IPS-18c (cell line): ENCODE measurements at regions not wholly inside any gene's neighbourhood (a gene's known extent, or its start where the extent isn't known, plus 50 kb on each side); places are given as distances from the start of the nearest gene placed in this dataset.

ENCODE experiments used
- H3K4me3 ChIP-seq: 2 replicates; pipeline ENCODE4 v1.7.0; 2013; ENCODE audit warnings: low read depth, mild to moderate bottlenecking, low read length, moderate library complexity; ENCODE audit not compliant: insufficient read depth
- H3K9me3 ChIP-seq: one replicate; pipeline ENCODE4 v1.6.1; 2013; ENCODE audit warnings: mild to moderate bottlenecking, low read length, moderate library complexity; ENCODE audit not compliant: control insufficient read depth, insufficient read depth

DNA sequence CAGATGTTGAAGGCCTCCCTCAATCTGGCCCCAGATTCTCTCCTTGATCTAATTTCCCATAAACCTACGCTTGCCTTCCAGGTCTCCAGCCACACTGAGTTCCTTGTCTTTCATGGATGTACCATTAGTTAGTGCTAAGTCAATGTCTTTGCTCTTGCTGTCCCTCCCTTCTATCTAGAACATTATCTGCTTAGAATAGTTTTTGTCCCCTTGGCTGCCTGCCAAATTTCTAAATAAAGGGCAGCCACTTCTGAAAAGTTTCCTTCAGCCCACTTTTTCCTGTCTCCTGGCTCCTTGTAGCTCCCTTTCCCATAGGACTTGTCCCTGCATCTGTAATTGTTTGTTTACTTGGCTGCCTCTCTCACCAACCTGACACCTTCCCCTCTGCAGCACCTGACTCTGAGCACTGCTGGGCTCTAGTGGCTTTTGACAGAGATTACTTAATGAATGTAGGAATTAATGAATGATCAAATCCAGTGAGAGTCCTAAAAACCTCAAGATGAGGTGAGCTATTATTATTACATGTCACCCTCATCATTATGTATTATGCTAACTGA, 58.3 kb downstream of the CXCL12 start:
- H3K9me3 ChIP-seq, result no peaks in the 10 kb centered on the region
- H3K4me3 ChIP-seq, result no peak overlapping the region

DNA sequence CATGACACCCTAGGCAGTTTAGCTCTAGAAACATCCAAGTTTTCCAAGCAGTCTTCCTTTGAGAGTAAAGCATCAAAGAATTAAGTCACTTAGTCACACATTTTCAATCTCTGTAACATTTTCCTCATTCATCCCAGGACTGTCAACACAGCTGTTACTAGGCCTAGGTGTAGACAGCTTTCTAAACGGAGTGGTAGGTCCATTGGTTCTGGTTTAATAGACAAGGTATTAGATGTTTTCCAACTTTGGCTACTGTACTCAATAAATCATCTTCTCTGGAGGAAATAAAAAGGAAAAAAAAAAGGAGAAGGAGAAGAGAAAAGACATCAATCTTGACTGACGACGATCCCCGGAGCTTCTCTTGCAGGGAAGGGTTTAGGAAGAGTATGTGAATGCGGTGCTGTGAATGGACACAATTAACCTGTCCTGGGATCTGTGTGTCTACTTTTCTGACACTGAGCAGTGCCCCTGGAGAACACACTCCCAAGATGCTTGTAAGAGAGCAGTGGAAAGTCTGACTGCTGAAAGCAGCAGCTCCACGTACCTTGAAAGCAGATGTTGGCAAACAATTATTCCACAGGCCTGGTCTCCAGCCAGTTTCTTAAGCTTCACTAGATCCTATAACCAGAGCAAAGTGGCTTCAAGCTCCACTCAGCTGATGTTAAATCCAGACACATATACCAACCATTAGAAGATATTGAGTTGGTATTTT, 59.1 kb downstream of the CXCL12 start:
- H3K9me3 ChIP-seq, result no peaks in the 10 kb centered on the region
- H3K4me3 ChIP-seq, result no peak overlapping the region

DNA sequence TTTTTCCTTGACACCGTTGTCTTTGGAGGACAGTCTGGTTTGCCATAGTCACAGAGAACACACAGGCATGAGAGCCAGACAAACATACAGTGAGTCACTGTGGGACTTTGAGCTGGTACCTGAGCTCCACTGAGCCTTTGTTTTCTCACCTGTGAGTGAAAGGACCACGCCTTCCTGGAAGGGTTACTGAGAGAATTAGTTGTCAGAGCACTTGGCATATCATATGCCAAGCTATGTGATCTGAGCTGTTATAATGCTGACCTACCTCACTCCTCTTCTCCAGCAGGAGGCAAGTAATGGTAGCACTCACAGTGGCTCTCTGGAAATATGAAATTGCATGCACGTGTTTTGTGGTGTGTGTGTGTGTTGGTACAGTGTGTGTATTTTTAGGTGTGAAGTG, 59.7 kb downstream of the CXCL12 start:
- H3K4me3 ChIP-seq, result no peak overlapping the region

DNA sequence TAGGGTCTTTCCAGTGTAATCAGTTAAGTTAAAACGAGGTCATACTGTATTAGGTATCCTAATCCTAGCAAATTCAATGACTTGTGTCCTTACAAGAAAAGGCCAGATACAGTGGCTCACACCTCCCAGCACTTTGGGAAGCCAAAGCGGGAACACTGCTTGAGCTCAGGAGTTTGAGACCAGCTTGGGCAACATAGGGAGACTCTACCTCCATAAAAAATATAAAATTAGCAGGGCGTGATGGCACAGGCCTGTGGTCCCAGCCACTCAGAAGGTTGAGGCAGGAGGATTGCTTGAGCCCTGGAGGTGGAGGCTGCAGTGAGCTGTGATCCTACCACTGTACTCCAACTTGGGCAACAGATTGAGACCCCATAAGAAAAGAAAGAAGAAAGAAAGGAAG, 61.1 kb downstream of the CXCL12 start:
- no peaks in the 10 kb centered on the region for H3K9me3 ChIP-seq
- H3K4me3 ChIP-seq, result no peak overlapping the region

More for the DNA sequence above, 59.7 kb downstream of the CXCL12 start:
- H3K9me3 ChIP-seq, result no peaks in the 10 kb centered on the region

DNA sequence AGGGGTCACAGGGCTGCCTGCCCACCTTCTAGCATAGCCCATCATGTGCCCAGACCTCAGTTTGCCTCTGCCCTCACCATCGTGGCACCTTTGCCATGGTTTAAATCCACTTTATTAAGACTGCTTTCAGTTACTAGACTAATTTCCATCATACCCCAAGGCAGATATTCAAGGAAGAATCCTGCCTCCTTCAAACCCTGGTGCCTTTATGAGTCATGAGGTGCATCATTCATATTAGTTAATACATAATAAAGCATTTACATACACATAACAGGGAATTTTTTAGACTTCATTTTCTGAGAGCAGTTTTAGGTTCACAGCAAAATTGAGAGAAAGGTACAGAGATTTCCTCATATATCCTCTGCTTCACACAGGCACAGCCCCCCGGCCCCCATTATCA, 62.8 kb downstream of the CXCL12 start:
- no peak overlapping the region for H3K4me3 ChIP-seq
- no peaks in the 10 kb centered on the region for H3K9me3 ChIP-seq

DNA sequence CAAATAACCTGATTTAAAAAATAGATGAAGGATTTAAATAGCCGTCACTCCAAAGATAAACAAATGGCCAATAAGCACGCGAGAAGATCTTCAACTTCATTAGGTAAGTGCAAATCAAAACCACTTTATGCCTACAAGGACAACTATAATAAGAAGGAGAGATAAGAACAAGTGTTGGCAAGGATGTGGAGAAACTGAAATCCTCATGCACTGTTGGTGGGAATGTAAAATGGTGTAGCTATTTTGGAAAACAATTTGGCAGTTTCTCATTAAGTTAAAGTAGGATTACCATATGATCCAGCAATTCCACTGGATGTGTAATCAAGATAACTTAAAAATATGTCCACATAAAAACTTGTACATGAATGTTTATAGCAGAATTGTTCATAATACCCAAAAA, 64.1 kb downstream of the CXCL12 start:
- H3K9me3 ChIP-seq, result no peaks in the 10 kb centered on the region
- H3K4me3 ChIP-seq, result no peak overlapping the region

DNA sequence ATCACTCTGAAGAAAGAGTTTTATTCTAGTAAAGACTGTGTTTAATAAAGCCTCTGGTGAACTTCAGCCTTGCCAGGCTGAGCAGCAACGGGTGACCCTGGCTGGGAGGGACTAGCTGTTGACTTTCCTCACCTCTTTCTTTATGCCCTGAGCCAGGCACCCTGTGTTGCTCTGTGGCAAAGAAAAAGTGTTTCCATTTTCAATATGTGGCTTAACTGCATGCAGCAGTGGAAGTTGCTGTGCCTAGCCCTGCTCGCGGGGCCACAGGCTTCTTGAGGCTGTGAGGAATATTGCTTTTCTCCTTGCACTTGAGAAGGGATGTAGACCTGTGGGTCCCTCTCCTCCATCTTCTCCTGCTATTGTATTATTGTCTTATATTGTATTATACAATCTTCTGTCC, 67.0 kb downstream of the CXCL12 start:
- no peaks in the 10 kb centered on the region for H3K9me3 ChIP-seq
- no peak overlapping the region for H3K4me3 ChIP-seq

DNA sequence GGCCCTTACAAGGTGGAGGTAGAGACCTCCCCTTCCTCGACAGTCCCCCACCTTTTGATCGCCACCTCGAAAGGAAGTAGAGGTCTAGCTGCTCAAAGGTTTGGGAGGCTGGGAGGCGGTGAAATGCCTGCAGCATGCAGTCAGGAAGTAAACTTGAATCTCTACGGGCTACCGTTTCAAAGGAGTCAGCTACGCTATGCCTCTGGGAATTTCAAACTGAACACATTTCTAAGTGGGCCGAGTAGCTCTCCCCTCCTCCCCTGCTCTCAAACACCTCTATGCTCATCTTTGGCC, 68.0 kb downstream of the CXCL12 start:
- Histone ChIP-seq H3K9me3 (no peaks in the 10 kb centered on the region), H3K4me3 (no peak overlapping the region)

DNA sequence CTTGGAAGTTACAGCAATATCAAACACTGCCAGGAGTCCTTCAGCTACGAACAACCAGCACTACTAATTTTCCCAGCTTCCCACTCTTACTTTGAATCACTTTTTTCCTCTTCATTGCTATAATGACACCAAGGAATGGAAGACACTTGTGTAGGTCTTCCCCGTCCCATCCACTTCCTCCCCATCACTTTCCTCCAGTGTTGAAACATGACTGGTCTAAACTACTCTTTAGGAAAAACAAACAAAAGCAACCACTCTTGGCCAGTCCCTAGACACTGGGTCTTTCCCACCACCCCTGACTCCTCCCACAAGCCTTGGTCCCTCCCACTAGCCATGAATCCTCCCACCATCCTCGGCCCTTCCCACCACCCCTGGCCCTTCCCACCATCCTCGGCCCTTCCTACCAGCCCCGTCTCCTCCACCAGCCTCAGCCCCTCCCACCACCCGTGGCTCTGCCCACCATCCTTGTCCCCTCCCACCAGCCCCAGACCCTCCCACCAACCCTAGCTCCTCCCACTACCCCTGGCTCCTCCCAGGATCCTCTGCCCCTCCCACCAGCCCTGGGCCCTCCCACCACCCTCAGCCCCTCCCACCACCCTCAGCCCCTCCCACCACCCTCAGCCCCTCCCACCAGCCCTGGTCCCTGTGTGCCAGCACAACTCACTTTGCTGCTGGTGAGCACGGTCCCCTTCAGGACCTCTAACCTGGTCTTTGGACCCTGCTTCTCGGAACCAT, 68.5 kb downstream of the CXCL12 start:
- H3K9me3 ChIP-seq, result no peaks in the 10 kb centered on the region
- no peak overlapping the region for H3K4me3 ChIP-seq

DNA sequence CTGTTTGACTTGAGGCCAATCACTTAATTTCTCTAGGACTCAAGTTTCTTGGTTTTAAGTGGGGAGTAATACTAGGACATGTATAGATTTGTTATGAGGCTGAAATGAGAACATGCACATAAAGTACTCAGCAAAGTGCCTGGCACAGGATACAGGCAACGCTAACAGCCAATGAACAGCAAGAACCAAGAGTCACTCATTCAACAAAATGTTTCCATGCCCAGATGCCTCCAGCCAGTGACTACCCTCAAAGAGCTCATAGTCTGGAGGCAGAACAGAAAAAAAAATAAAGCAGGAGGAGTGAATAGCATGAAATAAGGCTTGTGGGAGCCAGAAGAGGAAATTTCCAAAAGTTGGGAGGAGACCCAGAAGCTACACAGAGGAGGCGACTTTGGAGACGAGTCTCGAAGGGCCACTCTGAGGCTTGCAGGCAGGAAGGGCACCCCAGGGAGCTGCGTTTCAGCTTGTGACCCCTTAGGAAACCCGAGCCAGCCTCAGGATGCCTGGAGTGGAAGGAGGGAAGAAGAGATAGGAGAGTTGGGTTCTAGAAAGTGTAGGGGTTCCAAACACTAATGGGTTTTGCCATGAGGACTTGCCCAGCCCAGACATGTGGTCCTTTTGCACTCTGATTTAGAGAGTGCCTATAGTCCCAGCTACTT, 70.0 kb downstream of the CXCL12 start:
- Histone ChIP-seq H3K4me3 (no peak overlapping the region), H3K9me3 (no peaks in the 10 kb centered on the region)

DNA sequence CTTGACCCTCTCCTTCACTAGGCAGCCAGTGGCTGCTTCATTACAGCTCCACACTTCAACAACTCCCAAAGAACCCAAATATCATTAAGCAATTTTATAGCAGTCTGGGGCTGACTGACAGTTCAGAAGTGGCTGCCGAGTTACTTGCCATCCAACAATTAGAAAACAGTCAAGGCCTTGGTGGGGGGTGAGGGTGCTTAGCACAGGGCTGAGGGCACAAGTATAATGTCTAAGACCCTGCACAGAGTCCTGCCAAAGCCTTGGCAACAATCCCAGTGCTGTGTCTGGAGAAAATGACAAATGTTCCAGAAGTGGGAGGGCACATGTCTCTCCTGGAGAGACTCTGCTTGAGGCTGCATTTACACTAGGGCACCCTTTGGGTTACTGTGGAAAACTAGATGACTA, 71.1 kb downstream of the CXCL12 start:
- Histone ChIP-seq H3K9me3 (no peaks in the 10 kb centered on the region), H3K4me3 (no peak overlapping the region)

DNA sequence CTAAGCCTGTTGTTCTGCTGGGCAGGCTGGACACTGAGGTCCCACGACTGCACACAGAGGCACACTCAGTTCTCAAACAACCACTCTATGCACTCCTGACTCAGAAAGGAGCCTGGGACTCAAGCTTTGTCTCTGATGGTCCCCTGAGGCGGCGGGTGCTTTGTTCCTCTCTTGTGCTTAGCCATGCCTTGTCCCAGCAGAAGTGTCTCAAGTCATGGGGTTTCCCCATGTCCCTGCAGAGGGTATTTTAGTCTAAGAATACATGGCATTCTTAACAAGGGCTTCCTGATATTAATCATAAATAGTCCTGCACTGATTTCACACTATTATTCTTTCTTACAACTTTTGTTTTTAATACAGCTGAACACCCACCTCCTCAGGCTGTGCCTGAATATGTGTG, 72.5 kb downstream of the CXCL12 start:
- H3K4me3 ChIP-seq, result no peak overlapping the region
- H3K9me3 ChIP-seq, result no peaks in the 10 kb centered on the region

DNA sequence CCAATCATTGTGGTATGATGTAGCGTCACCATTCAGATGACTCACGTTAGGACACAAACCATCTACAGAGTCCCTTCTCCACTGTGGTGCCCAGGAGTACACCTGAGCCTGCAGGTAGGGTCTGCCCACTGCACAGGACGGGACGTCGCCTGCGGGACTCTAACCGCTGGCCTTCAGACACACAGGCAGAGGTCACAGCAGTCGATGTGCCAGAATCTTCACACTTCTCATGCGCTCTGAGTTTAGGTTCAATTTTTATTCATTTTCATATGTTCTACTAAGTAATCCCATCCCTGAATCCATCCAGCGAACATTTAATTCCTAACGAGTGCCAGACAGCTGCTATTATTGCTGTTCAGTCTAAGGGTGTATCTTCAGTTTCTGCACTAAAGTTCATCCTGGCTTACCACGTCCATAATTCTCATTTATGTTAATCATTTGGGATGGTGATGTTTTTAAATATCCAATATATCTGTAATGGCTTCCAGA, 73.3 kb downstream of the CXCL12 start:
- H3K4me3 ChIP-seq, result no peak overlapping the region

DNA sequence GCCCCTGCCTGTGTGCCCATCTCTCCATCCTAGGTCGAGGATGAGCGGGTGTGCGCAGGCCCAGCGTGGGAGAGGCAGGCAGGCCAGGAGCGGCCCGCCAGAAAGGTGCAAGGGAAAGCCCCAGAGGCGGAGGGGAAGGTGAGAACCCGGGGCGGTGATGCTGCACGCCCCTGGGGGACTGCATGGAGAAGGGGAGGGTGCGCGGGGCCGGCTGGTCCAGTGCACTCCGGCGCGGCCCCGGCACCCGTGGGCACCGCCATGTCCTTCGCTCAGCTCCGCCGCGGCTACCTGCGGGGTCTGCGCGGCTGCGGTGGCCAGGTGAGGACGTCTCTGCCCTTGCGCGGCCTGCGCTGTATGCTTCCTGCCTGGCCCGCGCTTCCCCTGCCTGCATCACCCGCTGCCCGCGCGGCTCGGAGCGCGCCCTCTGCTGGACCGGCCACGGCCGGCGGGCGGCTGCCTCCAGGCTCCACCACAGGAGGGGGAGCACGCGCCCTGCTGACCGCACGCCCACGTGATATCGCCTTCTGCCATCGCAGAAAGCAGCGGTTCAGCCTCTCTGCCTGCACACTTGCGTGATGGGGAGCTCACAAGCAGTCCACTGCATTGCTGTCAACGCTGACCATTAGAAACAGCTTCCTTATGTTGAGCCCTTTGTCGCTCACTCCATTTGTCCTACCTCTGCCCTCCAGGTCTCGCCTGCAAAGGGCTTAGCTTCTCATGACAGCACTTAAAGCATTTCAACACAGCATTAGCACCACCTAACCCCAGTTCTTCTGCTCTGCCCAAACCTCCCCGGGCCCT, 73.9 kb downstream of the CXCL12 start:
- no peaks in the 10 kb centered on the region for H3K9me3 ChIP-seq
- H3K4me3 ChIP-seq, result no peak overlapping the region; the same call in 1 of the 2 replicates

More for the DNA sequence above, 73.3 kb downstream of the CXCL12 start:
- H3K9me3 ChIP-seq, result no peaks in the 10 kb centered on the region

DNA sequence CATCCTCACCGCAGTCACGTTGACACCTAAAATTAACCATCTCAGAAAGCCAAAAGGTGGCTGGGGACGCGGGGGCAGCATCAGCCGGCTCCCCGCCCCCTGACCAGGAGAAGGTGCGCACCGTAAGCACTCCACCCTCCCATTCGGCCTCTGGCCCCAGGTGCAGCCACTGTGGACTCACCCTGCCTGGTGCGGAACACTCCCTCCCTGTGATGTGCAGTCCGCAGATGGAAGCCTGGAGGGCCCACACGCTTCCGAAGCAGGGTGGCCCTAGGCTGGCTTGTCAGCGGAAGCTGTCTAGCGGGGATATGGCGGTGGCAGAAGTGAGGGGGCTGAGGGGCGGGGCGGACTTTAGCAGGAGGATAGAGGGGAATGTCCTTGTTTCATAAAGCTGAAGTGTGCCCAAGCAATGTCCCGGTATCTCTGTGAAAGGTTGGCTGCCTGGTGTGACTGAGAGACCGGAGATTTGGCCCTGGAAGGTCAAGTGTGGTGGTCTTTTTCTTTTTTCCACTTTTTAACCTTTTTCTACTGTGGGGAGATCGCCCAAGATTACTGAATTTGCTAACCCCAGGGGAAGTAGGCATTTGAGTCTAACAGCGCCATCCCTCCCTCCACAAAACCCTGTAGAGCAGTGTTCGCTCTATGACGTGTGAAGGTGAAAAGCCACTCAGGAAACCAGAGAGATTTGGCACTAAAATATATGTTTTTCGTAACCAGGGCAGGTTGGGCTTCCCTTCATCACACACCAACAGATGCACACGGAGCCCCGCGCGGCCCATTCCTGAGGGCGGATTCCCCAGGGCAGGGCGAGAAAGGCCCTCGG, 74.7 kb downstream of the CXCL12 start:
- H3K9me3 ChIP-seq, result no peaks in the 10 kb centered on the region
- no peak overlapping the region for H3K4me3 ChIP-seq

DNA sequence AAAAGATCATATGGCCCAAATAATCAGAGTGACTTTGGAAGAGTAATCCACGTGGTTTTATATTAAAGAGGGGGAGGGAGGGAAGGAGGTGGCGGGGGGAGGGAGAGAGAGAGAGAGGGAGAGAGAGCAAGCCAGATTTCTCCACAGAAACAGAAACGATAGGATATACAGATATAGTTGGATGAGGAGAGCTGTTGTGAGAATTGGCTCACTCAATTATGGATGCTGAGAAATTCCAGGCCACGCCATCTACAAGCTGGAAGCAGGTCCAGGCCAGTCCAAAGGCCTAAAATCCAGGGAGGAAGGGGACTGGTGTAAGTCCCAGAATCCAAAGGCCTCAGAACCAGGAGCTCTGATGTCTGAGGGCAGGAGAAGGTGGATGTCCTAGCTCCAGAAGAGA, 75.5 kb downstream of the CXCL12 start:
- H3K9me3 ChIP-seq, result no peaks in the 10 kb centered on the region
- no peak overlapping the region for H3K4me3 ChIP-seq
